PFSK-1 (cell line): ENCODE measurements at regions not wholly inside any gene's neighbourhood (a gene's known extent, or its start where the extent isn't known, plus 50 kb on each side); places are given as distances from the start of the nearest gene placed in this dataset.

Experiments used
- FOXP2 ChIP-seq: optimal IDR thresholded peaks from 2 replicates; pipeline ENCODE3; 2011; ENCODE audit warnings: borderline replicate concordance, control low read depth, inconsistent platforms; ENCODE audit not compliant: insufficient read depth; ENCODE audit errors: extremely low read length, extremely low read depth
- POLR2AphosphoS5 ChIP-seq: IDR thresholded peaks from 2 replicates; pipeline ENCODE4 v1.6.1; 2012; ENCODE audit warnings: low read depth, mild to moderate bottlenecking, control low read depth, low read length, moderate library complexity
- REST ChIP-seq, 2 experiments: IDR thresholded peaks; 2 replicates each; pipeline versions ENCODE4 v1.6.1 to v1.8.0; 2011 to 2012; ENCODE audit warnings: low read depth in 2 of 2, low read length in 2 of 2, control low read depth in 1 of 2, inconsistent platforms in 1 of 2, mild to moderate bottlenecking in 1 of 2, moderate library complexity in 1 of 2; ENCODE audit not compliant: insufficient read depth in 1 of 2
- SIN3A ChIP-seq: IDR thresholded peaks from 2 replicates; pipeline ENCODE4 v1.6.1; 2012; ENCODE audit warnings: mild to moderate bottlenecking, low read length, moderate library complexity, borderline replicate concordance; ENCODE audit not compliant: insufficient read depth
- TAF1 ChIP-seq: IDR thresholded peaks from 2 replicates; pipeline ENCODE4 v1.6.1; 2012; ENCODE audit warnings: low read length, control low read depth, borderline replicate concordance; ENCODE audit not compliant: insufficient read depth

- no peak for TF ChIP-seq POLR2AphosphoS5
- no peak for TF ChIP-seq REST (IDR thresholded peaks at IDR 0.05; ENCODE audit: insufficient read depth in 1 of 2, low read depth in 2 of 2, low read length in 2 of 2)
These were observed 100.8 kb downstream of the GADD45G start for GRCh38 chr9:89705651-89706050.

GRCh38 chr9:89706086-89706485, 101.3 kb downstream of the GADD45G start:
- TF ChIP-seq REST (IDR thresholded peaks at IDR 0.05; ENCODE audit: insufficient read depth in 1 of 2, low read depth in 2 of 2, low read length in 2 of 2) = no peak
- no peak for TF ChIP-seq POLR2AphosphoS5
- TF ChIP-seq TAF1 = no peak
- no peak for TF ChIP-seq SIN3A
- TF ChIP-seq FOXP2 = no peak

GRCh38 chr9:89706731-89707191, 101.9 kb downstream of the GADD45G start:
- TF ChIP-seq REST (IDR thresholded peaks at IDR 0.05; ENCODE audit: insufficient read depth in 1 of 2, low read depth in 2 of 2, low read length in 2 of 2) (no peak), TAF1 (no peak), POLR2AphosphoS5 (no peak), SIN3A (no peak), FOXP2 (no peak)

GRCh38 chr9:89710697-89711096, 105.9 kb downstream of the GADD45G start:
- TF ChIP-seq SIN3A (no peak), POLR2AphosphoS5 (no peak), FOXP2 (no peak), TAF1 (no peak), REST (IDR thresholded peaks at IDR 0.05; ENCODE audit: insufficient read depth in 1 of 2, low read depth in 2 of 2, low read length in 2 of 2) (no peak)

- TF ChIP-seq FOXP2 = no peak
- TF ChIP-seq POLR2AphosphoS5 = no peak
- TF ChIP-seq REST (IDR thresholded peaks at IDR 0.05; ENCODE audit: insufficient read depth in 1 of 2, low read depth in 2 of 2, low read length in 2 of 2) = no peak
These were observed 107.1 kb downstream of the GADD45G start for GRCh38 chr9:89711866-89712265.
